GM21526 (cell line): ENCODE measurements at regions not wholly inside any gene's neighbourhood (a gene's known extent, or its start where the extent isn't known, plus 50 kb on each side); places are given as distances from the start of the nearest gene placed in this dataset.

ENCODE experiments used
- ATAC-seq: cut with Tn5 transposase; IDR thresholded peaks from one replicate; pipeline ENCODE4 v1.9.1; 2021; ENCODE audit warnings: moderate library complexity; ENCODE audit not compliant: unreplicated experiment, low FRiP score

DNA sequence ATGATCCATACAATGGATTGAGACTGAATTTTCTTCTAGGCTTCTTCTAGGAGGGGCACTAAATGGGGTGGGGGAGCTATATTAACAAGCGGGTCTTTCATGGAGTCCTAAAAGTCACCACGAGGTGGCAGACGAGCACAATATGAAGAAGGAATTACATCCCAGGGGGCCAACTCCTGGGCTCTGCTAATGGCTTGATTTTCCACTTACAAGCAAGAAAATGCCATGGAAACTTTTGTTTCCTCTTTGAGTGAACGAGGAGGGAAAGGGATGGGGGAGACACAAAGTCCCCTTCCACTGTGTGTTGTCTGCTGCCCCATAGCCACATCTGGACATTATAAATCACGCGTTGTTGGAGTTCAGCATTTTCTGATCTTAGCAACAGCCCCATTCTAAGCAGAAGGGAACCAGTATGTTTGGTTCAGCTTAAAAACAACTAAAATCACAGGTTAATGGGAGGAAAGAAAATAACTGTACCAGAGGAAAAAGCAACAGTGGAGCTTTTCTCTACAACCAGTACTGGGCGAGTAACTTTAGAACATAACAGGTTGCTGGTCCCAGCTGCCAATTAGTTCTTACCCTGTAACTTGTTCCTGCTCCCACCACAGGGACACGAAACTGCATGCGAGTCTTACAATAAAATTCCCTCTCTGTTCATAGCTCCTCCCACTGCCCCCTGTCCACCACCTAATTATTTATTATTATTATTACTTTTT lies 285.0 kb upstream of the PARD3B start:
- no peak for ATAC-seq

DNA sequence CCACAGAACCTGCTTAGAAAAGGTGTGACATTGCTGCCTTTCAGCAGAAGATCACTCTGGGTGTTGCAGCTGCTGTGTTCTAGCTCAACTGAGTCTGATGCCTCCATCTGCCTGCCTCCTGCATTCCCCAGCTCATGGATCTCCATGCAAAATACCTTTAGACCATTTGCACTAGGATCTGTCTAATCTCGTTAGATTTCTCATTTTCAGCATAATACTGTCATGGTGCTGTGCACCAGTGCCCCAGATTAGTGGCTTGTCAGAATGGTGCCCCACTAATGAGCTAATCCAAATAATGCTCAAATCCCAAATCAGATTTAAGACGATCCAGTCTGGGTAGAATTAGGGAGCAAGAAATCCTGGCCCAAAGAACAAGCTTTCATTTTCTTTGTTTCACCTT lies 284.4 kb upstream of the PARD3B start:
- ATAC-seq, result no peak

DNA sequence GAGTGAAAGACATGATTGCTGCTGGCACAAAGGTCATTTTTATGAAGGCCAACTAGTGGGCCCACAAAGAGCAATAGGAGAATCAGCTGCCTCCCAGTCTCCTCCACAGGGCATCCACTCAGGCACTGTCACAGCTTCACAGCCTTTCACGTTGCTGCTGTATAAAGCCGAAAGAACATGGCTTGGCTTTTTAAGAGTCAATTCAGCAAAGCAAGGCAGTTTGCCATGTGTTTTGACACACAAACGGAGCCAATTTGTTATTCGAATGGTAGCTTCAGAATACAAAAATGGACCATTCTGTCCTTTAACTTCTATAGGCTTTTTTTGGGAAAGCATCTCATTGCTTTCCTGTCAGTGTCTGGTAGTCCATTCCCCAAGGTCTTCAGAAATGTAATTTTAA lies 283.4 kb upstream of the PARD3B start:
- ATAC-seq, result no peak

DNA sequence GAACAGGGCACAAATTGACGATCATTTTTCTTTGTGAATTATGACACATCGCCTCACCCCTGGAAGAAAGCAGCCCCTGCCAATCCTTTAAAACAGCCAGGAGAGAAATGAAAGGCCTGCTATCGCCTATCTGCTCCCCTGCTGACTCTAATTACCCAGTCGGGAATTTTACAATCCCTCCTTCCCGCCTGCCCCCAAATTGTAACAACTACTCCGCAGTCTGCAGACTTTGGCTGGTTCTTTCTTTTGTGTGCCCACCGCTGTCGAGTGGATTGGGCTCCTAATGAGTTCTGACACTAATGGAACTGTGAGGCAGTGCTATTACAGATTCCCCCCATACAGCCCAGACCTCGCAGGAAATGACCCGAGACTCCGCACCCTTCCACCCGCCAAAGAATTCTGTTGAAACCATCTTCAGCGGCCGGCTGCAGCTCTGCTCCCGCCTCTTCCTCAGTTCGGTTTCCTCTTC lies 281.2 kb upstream of the PARD3B start:
- no peak for ATAC-seq

DNA sequence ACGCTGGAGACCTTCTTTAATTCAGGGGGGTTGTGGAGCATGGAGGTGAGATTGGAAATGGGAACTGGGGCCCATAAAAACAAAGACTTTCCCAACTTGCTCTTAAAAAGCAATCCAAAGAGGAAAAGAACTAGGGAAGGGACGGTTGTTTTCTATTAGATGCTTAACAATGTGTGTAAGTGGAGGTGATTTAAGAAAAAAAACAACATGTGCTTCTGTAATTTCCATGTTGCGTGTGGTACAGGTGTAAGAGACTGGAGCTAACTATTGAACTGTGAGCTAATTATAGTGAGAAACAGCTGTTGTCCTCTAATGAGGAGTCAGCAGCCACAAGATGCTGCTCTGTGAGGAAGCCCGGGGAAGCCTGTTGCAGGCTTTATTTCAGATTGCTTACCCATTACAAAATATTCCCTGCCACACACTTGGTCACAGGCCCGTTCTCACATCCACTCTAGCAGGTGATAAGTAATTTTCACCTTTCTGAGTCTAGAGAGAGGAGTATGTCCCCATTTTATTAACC lies 280.6 kb upstream of the PARD3B start:
- ATAC-seq, result no peak

DNA sequence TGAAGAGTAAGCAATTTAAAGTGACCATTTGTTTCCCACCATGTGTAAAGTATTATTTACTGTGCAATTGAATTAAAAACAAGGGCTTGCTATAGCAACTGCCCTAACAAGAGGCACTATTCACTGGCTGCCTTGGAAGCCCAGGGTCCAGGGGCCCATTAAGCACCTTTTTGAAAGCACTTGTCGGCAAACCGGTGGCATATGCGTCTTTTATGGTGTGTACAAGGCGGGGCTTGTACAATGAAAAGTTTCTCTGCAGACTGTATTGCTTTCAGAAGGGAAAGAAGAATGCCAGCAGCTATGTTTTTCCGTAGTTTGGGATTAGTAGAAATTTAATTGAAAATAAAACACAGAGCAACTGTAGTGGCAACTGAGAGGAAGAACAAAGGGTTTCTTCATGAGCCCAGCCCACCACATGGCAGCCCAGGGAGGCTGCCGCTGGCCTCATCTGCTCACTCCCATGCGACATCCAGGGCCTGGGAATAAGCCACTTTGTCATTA lies 279.5 kb upstream of the PARD3B start:
- no peak for ATAC-seq

DNA sequence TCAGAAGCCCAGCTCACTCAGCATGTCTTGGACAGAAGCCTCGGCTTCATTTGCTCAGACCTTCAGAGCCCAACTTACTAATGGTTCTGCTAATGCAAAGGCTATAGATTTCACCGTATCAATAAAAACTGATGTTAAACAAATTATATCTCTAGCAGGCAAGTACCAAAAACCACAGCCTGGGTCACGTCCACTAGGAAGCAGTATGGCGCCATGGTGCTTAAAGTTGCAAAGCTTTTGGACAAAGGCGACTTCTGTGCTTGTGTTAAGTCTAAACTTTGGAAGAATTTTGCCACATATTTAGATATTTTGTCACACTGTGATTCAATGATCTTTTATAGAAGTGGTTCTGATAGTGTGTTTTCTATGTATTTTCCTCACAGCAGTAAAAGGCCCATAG lies 276.8 kb upstream of the PARD3B start:
- no peak for ATAC-seq

DNA sequence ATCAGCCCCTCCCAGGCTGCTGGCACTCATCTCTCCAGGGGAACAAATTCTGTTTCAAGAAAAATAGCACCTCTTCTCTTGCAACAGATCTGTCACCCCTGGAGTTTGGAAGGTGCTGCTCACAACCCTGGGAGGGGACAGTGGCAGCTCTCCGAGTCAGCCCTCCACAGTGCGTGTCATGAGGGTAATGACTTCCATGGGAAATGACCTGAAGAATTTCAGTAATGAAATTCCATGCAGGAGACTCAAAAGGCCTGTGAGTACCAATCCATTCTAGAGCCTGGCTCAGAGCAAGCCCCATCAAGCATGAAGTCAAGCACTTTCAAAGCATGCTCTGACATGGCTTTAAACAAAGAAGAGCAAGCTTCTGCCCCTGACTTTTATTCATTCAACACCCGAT lies 276.3 kb upstream of the PARD3B start:
- ATAC-seq, result no peak

DNA sequence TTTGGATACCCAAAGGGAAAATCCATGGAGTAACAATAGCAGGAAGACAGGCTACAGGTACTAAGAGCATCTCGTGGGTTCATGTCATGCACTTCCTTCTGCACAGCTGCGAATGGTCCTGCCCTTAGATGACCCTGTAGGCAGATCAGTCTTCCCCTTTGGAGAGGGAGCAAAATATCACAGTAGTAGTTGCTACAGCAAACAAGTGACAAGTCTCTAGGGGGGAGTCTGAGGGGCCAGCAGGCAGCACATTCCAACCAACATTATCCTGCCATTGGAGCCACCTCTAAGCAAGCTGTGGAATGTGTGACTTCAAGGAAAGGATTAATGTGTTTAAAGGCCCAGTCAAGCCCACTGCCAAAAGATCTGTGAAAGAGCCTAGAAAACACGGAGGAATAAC lies 273.2 kb upstream of the PARD3B start:
- ATAC-seq, result no peak

DNA sequence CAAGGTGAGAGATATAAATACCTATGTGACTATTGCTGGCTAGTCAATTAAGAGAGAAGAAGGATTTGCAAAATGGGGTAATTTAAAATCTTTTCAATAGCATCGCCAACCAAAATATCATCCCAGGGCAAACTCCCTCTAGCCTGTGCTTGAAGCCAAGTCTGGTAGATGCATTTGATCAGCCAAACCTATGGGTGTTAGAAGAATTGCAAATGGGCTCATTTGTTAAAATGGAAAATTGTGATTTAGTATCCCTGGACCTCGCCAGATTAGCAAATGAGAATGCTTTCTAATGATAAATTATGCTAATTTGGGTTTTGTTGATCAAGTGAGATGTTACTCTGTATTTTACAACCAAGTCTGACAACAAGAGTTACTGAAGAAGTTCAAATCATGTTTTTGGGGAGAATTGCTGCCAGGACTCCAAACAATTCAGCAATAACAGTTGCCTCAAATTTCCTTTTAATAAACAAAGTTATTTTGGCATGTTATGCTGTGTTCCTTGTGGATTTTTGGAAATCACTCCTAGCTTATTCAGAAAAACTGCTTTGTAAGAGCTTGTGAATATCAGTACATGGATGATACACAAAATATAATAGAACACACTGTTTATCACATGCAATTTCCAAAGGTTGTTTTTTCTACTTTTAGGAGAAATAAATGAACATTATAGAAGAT lies 272.5 kb upstream of the PARD3B start:
- no peak for ATAC-seq

DNA sequence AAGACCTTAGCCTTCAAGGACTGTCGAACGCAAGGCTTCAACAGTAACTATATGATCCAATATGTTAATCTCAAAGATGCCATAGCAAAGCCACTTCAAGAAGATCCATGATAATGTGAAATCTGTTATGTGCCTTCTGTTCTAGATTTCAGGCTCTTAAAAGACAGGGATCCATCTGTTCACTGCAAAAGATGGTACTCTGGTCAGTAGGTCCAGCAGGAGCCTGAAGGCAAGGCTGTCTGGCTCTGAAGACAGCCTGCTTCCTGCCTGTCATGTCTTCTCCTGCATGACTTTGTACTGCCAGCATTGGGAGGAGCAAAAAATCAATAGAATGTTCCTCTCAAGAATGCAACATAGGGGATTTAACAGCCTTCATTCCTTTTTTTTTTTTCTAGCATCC lies 270.8 kb upstream of the PARD3B start:
- no peak for ATAC-seq

DNA sequence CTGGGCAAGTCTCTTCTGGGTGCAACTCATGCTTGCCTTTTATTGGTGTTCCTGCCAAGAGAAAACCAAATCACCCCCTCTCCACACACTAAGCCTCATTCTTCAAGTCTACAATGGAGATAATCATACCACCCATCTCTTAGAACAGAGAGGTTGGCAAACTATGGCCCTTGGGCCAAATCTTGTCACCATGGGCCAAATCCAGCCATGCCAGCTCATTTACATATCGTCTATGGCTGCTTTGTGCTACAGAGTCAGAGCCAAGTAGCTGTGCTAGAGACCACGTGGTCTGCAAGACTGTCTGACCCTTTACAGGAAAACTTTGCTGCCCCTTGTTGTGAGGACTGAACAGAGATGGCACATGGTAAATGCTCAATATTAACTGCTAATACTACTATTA lies 270.3 kb upstream of the PARD3B start:
- no peak for ATAC-seq

DNA sequence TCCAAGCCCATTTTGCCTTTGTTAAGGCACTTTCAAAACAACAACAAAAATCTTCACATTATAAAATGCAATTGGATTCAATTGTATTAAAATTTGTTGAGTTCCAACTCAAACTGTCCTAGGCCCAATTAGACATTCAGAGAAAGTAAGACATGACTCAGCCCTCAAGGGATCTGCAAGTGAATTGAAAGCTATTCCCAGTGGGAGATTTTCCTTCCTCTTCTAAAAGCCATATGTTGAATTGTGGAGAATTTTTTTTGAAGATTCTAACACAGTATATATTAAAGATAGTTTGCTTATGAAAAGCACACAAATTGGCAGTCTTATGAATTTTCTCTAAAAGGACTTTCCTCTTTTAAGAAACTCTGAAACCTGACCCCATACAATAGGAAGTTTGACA lies 268.0 kb upstream of the PARD3B start:
- no peak for ATAC-seq

DNA sequence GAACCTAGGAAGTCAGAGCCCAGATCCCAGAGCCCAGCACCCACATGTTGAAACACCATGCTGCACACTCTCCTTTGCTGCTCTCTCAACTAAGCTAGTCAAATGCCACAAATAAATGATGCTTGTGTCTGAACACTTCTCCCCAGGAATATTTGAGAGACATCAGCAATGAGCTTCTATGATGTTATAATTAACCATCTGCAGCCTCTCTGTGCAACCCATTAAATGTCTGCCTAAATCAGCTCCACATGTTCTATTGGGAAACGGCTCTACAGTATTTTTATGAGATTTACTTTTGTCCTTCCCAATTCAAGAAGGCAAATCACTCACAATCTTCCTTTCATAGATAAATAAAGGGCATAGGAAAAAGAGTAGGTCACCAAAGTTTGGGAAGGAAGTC lies 266.8 kb upstream of the PARD3B start:
- ATAC-seq, result no peak

DNA sequence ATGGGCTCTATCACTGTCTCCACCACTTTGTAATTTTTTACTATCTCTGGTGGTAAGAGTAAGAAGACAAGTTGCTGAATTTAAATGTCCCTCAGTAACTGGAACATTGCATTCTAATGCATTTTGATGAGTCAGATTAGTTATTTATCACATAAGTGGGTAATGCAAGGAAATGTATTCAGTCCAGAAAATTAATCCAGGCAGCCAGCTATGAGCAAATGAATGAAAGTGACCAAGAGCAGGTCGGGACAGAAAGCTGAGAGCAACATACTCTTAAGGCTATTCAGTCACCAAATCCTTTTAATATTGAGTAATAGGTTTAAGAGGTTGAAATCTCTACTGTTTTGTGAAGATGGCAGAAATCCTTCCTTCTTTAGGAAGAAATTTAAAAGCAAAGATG lies 265.5 kb upstream of the PARD3B start:
- no peak for ATAC-seq

DNA sequence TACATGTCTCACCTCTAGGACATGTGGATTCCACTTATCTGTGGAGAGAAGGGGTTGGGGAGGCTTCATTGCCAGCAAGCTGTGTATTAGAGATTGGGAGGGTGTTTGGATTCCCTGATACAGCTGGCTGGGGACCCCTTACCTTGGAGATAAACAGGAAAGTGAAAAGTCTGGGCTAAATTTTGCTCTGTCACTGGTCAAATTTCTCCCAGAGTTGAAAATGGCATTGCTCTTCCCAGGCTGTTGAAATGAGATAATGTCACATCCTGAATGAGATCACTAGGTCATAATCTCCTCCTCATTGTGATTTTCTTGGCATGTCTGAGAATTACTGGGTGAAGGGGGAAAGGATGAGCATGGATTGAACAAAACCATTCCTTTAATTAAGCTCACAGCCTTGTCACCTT lies 265.0 kb upstream of the PARD3B start:
- ATAC-seq, result no peak

DNA sequence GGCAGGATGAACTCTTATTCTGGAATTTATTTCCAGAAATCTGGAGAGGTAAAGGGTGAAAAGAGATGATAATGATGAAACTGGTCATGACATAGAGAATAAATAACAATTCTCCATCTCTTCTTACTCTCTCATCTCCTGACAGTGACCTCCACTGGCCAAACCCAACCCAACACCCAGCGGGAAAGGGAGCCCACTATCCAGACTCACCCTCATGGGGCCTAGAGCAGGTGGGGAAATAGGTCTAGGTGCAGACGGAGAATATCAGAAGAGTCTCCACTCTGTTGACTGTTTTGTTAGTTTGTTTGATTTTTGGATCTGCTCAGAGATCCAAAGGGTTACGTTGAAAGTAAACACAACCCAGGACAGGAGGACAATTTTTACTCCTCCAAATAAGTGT lies 263.2 kb upstream of the PARD3B start:
- ATAC-seq, result no peak

DNA sequence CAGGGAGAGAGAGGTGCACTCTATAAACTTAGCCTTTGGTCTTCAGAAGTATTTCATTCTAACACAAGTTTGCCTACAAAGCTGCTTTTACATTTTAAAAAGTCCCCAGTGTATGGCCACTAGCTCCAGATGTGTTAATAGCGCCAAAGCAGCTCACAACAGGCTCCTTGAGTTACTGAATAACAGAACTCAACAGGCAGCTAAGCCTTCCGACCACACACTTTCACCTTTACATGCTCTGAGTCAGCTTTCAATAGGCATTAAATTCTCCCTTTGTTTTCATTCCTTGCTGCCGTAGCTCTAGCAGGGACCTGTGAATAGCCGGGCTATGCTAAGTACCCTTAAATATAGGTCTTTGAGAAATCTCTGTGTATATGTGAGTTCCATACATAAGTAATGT lies 262.8 kb upstream of the PARD3B start:
- ATAC-seq, result no peak

DNA sequence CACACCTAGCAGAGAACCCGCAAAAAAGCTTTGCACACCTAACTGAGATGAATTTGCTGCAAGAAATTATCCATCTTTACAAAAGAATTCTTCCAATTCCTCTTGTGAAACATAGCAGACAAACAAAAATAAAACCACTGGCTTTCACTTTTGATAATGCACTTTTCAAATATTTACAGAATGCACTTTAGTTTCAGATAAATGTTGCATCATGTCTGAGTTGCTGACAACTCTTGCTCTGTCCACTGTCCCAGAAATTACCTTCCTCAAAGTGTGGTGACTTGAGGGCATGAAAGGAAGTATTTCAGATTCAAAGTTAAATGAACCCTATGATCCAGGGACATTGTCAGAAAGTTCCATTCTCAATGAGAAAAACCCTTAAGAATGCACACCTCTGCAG lies 256.2 kb upstream of the PARD3B start:
- no peak for ATAC-seq

DNA sequence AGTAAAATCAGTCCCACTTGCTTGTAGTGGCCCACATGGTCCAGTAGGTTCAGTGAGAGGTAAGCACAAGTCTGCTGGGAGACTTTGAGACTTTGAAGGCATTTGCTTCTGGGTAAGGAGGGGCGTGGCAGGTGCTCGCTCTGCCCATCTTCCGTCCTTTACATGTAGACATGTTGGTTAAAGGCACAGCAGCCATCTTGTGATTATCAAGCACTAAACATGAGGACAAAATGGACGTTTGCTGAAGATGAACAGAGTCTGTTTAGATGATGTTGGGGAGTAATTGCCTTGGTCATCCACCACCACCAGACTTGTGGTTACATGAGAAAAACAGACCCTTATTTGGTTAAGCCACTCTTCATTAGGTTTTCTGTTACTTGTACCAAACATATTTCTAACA lies 252.8 kb upstream of the PARD3B start:
- no peak for ATAC-seq

DNA sequence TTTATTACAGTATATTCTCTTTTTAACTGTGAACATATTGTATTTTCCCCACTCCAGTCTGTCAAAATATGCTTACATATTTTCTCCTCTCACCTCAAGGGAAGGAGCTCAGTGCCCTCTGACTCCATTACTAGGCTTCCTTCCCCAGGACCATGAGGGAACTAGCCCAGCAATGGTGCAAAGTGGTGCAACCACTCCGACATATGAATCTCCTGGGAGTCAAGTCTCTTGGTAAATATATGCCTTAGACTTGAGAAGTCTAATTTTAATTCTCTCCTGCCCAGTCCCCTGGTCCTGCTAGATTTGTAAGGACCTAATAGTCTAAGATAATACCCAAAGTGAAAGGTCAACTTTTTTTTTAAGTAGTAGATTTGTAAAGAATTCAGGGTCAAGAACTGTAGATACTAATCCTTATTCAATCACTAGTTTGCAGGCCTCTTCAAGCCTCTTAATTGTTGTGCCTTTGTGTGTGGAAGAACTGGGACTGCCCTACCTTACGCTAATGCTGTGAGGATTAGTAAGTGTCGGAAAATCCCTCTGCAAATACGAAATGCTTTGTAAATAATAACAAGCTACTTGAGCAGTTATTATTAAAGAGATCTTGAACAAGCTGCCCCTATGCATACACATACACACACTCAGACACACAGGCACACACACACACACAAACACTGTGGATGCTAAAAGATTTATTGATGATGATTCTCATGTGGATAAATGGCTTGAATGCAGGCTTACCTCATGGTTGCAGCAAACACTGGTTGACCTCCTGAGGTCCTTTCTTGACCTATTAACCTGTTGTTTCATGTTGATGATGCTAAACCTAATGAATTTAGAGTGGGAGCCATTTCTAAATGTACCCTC lies 251.2 kb upstream of the PARD3B start:
- ATAC-seq, result no peak
